Activated T-helper 2 cell treated with anti-CD3 and anti-CD28 coated beads, Interferon-gamma antibody, Interleukin-2, Interleukin-4, amounts not matched to agents 10 μg/mL and 5 μg/mL and 100 μg/mL, durations not matched to agents 14 hours and 24 hours and 36 hours (primary cell): ENCODE measurements at regions not wholly inside any gene's neighbourhood (a gene's known extent, or its start where the extent isn't known, plus 50 kb on each side); places are given as distances from the start of the nearest gene placed in this dataset.

Experiments used
- DNase-seq: peaks from one replicate; pipeline ENCODE4 v3.0.0; 2021; ENCODE audit warnings: low spot score
- H3K27ac Mint-ChIP-seq: one replicate; pipeline ENCODE4 v1.8.0; 2021; ENCODE audit warnings: mixed read lengths
- H3K27me3 Mint-ChIP-seq: one replicate; pipeline ENCODE4 v1.8.0; 2021; ENCODE audit warnings: low read depth, mixed read lengths
- H3K36me3 Mint-ChIP-seq: one replicate; pipeline ENCODE4 v1.8.0; 2021; ENCODE audit warnings: low read depth, mixed read lengths
- H3K4me1 Mint-ChIP-seq: one replicate; pipeline ENCODE4 v1.8.0; 2021; ENCODE audit warnings: low read depth, mixed read lengths
- H3K4me3 Mint-ChIP-seq: one replicate; pipeline ENCODE4 v1.8.0; 2021; ENCODE audit warnings: low read depth, mild to moderate bottlenecking, moderate library complexity, mixed read lengths
- H3K9me3 Mint-ChIP-seq: one replicate; pipeline ENCODE4 v1.8.0; 2021; ENCODE audit warnings: mixed read lengths
- intact Hi-C: fragments of 100-400 bp; cut with micrococcal nuclease; formaldehyde crosslinking; loops from one replicate; pipeline ENCODE4 v1.15.1; 2023

GRCh38 chr3:59440285-59441028, 390.6 kb upstream of the CFAP20DC start:
- no peak overlapping the region for H3K27ac Mint-ChIP-seq

GRCh38 chr3:59438492-59438891, 388.7 kb upstream of the CFAP20DC start:
- Mint-ChIP-seq H3K27me3 (no peaks in the 10 kb centered on the region), H3K4me3 (no peak overlapping the region), H3K36me3 (peaks cover 14% of the 10 kb centered on the region), H3K4me1 (peaks cover 8% of the 10 kb centered on the region), H3K9me3 (peaks cover 17% of the 10 kb centered on the region), H3K27ac (no peak overlapping the region)
- intact Hi-C loops: no loop called here
- DNase-seq: no peak

More at GRCh38 chr3:59440285-59441028, 390.6 kb upstream of the CFAP20DC start:
- Mint-ChIP-seq H3K9me3 (no peaks in the 10 kb centered on the region), H3K36me3 (peaks cover 5% of the 10 kb centered on the region), H3K4me3 (no peak overlapping the region), H3K27me3 (no peaks in the 10 kb centered on the region), H3K4me1 (peaks cover 27% of the 10 kb centered on the region)
- intact Hi-C loops: loop anchor here (10.0 kb wide), 1 partner anchor 226 kb away; no protein-coding TSS in a partner anchor
- DNase-seq: no peak

DNA sequence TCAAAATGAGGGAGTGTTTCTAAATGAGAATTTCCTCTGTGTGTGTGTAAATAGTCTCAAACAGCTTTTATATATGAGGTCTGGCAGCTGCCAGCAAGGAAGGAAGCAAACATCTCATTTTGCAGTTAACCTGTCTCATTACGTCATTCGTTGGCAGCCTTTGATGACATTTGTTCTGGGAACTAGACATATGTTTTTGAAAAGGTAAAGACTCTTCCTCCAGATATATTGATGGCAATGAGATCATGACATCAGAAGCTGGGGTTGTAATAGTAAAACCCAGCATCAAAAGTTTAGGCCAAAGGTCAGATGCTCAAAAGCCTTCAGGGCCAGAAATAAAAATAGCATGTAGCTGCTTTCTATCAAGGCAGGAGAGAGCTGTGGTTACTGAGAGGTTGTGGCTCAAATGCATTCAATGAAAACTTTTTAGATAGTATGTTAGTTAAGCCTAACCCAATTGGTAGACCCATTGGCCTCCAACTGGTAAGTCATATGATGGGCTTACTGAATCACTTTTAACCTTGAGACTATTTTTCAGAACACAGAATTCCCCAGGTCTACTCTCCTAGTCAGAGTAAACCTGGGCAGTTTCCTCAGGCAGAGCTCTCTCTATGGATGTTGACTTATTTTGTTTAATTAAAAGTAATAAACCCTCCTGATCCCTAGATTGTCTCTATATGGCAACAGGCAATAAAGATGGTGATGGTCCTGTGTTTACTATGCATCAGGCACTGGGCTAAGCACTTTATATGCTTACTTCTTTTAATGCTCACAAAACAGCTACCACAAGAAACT, 386.5 kb upstream of the CFAP20DC start:
- Mint-ChIP-seq H3K4me1 (peaks cover 4% of the 10 kb centered on the region), H3K9me3 (peaks cover 27% of the 10 kb centered on the region), H3K4me3 (no peak overlapping the region), H3K27ac (no peak overlapping the region), H3K36me3 (peaks cover 14% of the 10 kb centered on the region), H3K27me3 (no peaks in the 10 kb centered on the region)
- no peak for DNase-seq
- intact Hi-C loops: no loop called here

- peaks cover 14% of the 10 kb centered on the region for H3K36me3 Mint-ChIP-seq
- no peaks in the 10 kb centered on the region for H3K27me3 Mint-ChIP-seq
These were observed 383.7 kb upstream of the CFAP20DC start for GRCh38 chr3:59433546-59433945.

GRCh38 chr3:59432665-59433064, 382.8 kb upstream of the CFAP20DC start:
- peaks cover 6% of the 10 kb centered on the region for H3K4me1 Mint-ChIP-seq

More at GRCh38 chr3:59433546-59433945, 383.7 kb upstream of the CFAP20DC start:
- Mint-ChIP-seq H3K9me3 (peaks cover 27% of the 10 kb centered on the region), H3K4me1 (peaks cover 4% of the 10 kb centered on the region), H3K27ac (no peak overlapping the region), H3K4me3 (no peak overlapping the region)
- intact Hi-C loops: no loop called here
- DNase-seq: no peak

DNA sequence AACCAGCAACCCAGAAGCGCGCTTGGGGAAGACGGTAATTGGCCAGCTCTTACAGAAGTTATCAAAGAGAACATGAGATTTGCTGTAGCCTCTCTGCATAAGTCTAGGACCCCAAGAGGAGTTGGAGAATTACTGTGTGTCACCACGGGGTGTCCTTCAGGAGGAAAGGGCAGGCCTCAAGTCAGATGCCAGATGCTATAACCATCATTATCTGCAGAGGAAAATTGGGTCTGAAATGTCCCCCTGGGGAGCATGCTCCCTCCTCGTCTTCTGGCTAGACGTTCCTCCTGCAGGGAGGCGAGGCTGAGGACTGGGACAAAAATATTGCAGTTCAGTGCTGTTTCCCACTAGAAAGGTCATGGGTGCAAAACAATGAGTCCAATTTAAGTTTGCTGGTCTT, 380.5 kb upstream of the CFAP20DC start:
- H3K4me1 Mint-ChIP-seq: peaks cover 25% of the 10 kb centered on the region
- no peak overlapping the region for H3K4me3 Mint-ChIP-seq
- H3K27me3 Mint-ChIP-seq: no peaks in the 10 kb centered on the region
- H3K27ac Mint-ChIP-seq: no peak overlapping the region
- intact Hi-C loops: no loop called here
- H3K36me3 Mint-ChIP-seq: peaks cover 8% of the 10 kb centered on the region
- DNase-seq: no peak
- H3K9me3 Mint-ChIP-seq: peaks cover 27% of the 10 kb centered on the region

More at GRCh38 chr3:59432665-59433064, 382.8 kb upstream of the CFAP20DC start:
- no peak overlapping the region for H3K4me3 Mint-ChIP-seq
- H3K27ac Mint-ChIP-seq: no peak overlapping the region
- intact Hi-C loops: no loop called here
- H3K9me3 Mint-ChIP-seq: peaks cover 27% of the 10 kb centered on the region
- no peaks in the 10 kb centered on the region for H3K27me3 Mint-ChIP-seq
- no peak for DNase-seq
- H3K36me3 Mint-ChIP-seq: peaks cover 8% of the 10 kb centered on the region

DNA sequence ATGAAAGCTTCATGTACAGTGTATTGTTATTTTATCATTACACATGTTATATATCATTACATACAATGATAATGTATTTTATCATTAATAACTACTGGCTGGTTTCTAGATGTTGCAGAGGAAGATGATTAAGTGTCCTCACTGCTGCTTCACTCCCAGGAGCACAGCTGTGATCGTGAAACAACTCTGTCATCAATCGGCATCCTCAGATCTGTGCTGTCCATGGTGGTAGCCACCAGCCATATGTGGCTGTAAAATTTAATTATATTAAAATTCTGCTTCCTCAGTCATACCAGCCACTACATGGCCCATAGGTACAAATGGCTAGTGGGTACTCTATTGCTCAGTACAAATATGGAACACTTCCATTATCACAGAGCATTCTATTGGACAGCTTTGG, 379.4 kb upstream of the CFAP20DC start:
- DNase-seq: no peak
- Mint-ChIP-seq H3K4me3 (no peak overlapping the region), H3K36me3 (peaks cover 2% of the 10 kb centered on the region), H3K27me3 (no peaks in the 10 kb centered on the region), H3K9me3 (peaks cover 16% of the 10 kb centered on the region), H3K4me1 (peaks cover 32% of the 10 kb centered on the region), H3K27ac (no peak overlapping the region)
- intact Hi-C loops: no loop called here

DNA sequence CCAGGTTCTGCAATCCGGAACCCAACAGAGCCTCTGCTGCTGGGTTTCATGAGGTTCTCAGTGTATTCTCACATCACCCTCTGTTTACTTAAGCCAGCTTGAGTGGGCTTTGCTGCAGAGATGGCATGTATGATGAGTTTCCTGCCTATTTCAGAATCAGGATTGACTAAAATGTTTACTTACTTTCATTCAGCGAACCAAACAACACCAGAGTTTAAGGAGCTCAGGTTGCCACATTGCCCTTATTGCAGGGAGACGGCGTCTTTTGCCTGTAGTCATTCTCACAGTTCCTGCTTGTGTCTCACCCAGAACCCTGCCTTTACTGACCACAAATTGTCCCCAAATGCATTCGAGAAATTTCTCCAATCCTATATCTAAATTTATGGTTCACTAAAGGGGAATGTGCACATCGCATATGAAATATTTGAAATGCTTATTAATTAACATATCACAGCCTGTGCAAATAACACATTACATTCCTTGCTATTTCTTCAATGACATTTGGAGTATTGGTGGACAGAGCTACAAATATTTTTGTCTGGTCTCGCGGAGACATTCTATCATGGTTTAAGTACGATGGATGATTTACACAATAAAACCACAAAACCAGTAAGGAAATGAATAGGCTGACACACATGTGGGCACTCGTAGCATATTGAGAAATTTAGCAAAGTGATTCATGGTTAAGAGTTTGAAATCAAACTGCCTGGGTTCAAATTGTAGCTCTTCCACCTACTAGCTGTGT, 377.2 kb upstream of the CFAP20DC start:
- Mint-ChIP-seq H3K4me3 (no peak overlapping the region), H3K27ac (peak overlapping the region; percentile 46), H3K36me3 (no peaks in the 10 kb centered on the region), H3K27me3 (no peaks in the 10 kb centered on the region), H3K9me3 (no peaks in the 10 kb centered on the region), H3K4me1 (peaks cover 46% of the 10 kb centered on the region)
- no peak for DNase-seq
- intact Hi-C loops: loop anchor here (1.0 to 2.0 kb wide), 4 partner anchors 19 to 54 kb away; no protein-coding TSS in a partner anchor

DNA sequence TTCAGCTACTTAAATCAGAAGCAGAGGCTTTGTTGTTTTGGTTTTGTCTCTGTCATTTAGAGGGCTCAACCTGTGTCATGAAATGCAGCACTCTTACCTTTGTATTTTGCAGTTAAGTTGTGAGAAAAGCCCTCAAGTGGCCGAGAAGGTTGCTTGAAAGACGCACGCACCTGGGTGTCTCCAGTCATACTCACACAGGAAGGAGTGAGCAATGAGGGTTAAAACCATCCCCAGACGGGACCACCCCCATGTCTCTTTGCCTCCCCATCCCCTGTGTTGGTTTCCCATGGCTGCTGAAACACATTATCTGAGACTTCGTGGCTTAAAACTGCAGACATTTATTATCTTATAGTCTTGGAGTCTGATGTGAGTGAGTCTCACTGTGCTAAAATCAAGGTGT, 376.1 kb upstream of the CFAP20DC start:
- intact Hi-C loops: loop anchor here (2.0 kb wide), 1 partner anchor 55 kb away; no protein-coding TSS in a partner anchor
- Mint-ChIP-seq H3K4me1 (peaks cover 48% of the 10 kb centered on the region), H3K27ac (no peak overlapping the region), H3K9me3 (no peaks in the 10 kb centered on the region), H3K27me3 (no peaks in the 10 kb centered on the region), H3K4me3 (no peak overlapping the region), H3K36me3 (no peaks in the 10 kb centered on the region)
- DNase-seq: no peak

- Mint-ChIP-seq H3K27me3 (no peaks in the 10 kb centered on the region), H3K27ac (no peak overlapping the region), H3K9me3 (no peaks in the 10 kb centered on the region), H3K4me3 (no peak overlapping the region), H3K36me3 (no peaks in the 10 kb centered on the region), H3K4me1 (peaks cover 48% of the 10 kb centered on the region)
- no peak for DNase-seq
- intact Hi-C loops: no loop called here
These were observed 375.5 kb upstream of the CFAP20DC start for GRCh38 chr3:59425371-59425770.

GRCh38 chr3:59424268-59425010, 374.6 kb upstream of the CFAP20DC start:
- Mint-ChIP-seq H3K4me3 (no peak overlapping the region), H3K27me3 (no peaks in the 10 kb centered on the region), H3K9me3 (no peaks in the 10 kb centered on the region), H3K4me1 (peaks cover 48% of the 10 kb centered on the region), H3K36me3 (no peaks in the 10 kb centered on the region), H3K27ac (peak overlapping the region; percentile 13)
- intact Hi-C loops: no loop called here
- DNase-seq: no peak

- Mint-ChIP-seq H3K4me1 (peaks cover 48% of the 10 kb centered on the region), H3K27me3 (no peaks in the 10 kb centered on the region), H3K9me3 (no peaks in the 10 kb centered on the region), H3K4me3 (no peak overlapping the region), H3K27ac (no peak overlapping the region), H3K36me3 (no peaks in the 10 kb centered on the region)
- intact Hi-C loops: no loop called here
- no peak for DNase-seq
These were observed 373.9 kb upstream of the CFAP20DC start for GRCh38 chr3:59423707-59424106.
